ENCODE measurements at regions not wholly inside any gene's neighbourhood (a gene's known extent, or its start where the extent isn't known, plus 50 kb on each side); places are given as distances from the start of the nearest gene placed in this dataset.

GRCh38 chr6:10316373-10316721, 98.5 kb downstream of the TFAP2A start:
- Histone ChIP-seq H3K4me3 (no peak overlapping the region), H3K4me1 (replicated peaks in 1 of 2) (no peaks in the 10 kb centered on the region), H3K9me3 (replicated peaks in 1 of 3) (no peaks in the 10 kb centered on the region), H3K36me3 (replicated peaks in 1 of 2) (no peaks in the 10 kb centered on the region), H3K27me3 (peaks cover 3% of the 10 kb centered on the region), H3K27ac (no peak overlapping the region)
- TF ChIP-seq CTCF (IDR thresholded peaks at IDR 0.05) (no peak), POLR2A (IDR thresholded peaks at IDR 0.05) (no peak)
- intact Hi-C loops (cut with DNase I), result no loop called here
- peak; percentile 27 to 76 (median 33) for DNase-seq
- WGBS, 4 donors, result 19 to 45% (median 39%) methylated on average over 11 to 12 of the region's 12 CpGs

GRCh38 chr6:10315658-10316372, 99.1 kb downstream of the TFAP2A start:
- H3K27me3 ChIP-seq, result peaks cover 3% of the 10 kb centered on the region
- no peak for TF ChIP-seq POLR2A (IDR thresholded peaks at IDR 0.05)
- TF ChIP-seq CTCF (IDR thresholded peaks at IDR 0.05), result no peak
- H3K4me3 ChIP-seq, result no peak overlapping the region
- DNase-seq, result no peak
- intact Hi-C loops (cut with DNase I), result no loop called here
- no peak overlapping the region for H3K27ac ChIP-seq
- no peaks in the 10 kb centered on the region for H3K36me3 ChIP-seq (replicated peaks in 1 of 2)
- H3K9me3 ChIP-seq (replicated peaks in 1 of 3), result no peaks in the 10 kb centered on the region
- H3K4me1 ChIP-seq (replicated peaks in 1 of 2), result no peaks in the 10 kb centered on the region
- WGBS, 4 donors, result 21 to 47% (median 35%) methylated on average over 7 of the region's 7 CpGs

- intact Hi-C loops (cut with DNase I), result no loop called here
Measured at GRCh38 chr6:10315034-10315433, 99.8 kb downstream of the TFAP2A start.

More at GRCh38 chr6:10315034-10315433, 99.8 kb downstream of the TFAP2A start:
- H3K27me3 ChIP-seq, result peaks cover 3% of the 10 kb centered on the region
- no peaks in the 10 kb centered on the region for H3K36me3 ChIP-seq (replicated peaks in 1 of 2)
- H3K9me3 ChIP-seq (replicated peaks in 1 of 3), result no peaks in the 10 kb centered on the region
- no peaks in the 10 kb centered on the region for H3K4me1 ChIP-seq (replicated peaks in 1 of 2)
- DNase-seq, result no peak
- no peak overlapping the region for H3K4me3 ChIP-seq
- no peak overlapping the region for H3K27ac ChIP-seq
- WGBS, 4 donors, result 52 to 64% (median 58%) methylated on average over 8 of the region's 8 CpGs
- no peak for TF ChIP-seq POLR2A (IDR thresholded peaks at IDR 0.05)
- TF ChIP-seq CTCF (IDR thresholded peaks at IDR 0.05), result no peak
